GM19324 (cell line): ENCODE measurements at regions not wholly inside any gene's neighbourhood (a gene's known extent, or its start where the extent isn't known, plus 50 kb on each side); places are given as distances from the start of the nearest gene placed in this dataset.
"Not testable (repeated sequence)": the region's sequence is repeated elsewhere in the genome, so short reads cannot be mapped to it uniquely, and the experiment has no call there.

Experiments used
- ATAC-seq: cut with Tn5 transposase; IDR thresholded peaks from one replicate; pipeline ENCODE4 v1.9.1; 2021; ENCODE audit warnings: mild to moderate bottlenecking, moderate library complexity; ENCODE audit not compliant: unreplicated experiment, low FRiP score

DNA sequence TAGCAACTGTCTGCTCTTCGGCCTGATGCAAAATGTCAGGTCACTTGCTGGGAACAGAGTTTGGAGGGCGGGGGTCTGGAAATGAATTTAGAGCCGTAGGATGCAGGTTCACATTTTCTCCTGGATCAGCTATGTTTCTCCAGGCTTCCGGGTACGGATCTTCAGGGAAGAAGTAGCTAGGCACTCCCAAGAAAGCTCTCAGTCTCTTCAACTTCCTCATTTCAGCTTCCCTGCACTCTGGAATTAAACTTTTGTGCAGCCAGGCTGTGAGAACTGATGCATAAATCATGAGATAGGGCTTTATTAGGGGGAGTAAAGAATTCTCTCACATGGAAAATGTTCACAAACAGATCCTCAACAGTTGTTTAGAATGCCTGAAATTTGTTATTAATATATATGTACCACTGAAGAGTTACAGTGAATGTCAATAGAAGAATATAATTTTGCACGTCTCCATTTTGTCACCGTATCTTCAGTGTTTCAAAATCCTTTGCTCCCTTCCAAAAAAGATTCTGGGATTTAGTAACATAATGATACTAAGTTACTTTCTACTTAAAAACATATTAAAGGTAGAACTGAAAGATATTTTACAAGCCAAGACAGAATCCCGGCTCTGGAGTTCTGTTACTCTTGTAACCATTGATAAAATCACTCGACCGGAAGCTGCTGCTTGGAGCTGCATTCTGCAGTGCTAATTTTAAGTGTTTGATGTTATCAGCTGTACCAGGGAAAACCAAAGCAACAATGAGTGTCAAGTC is 178.5 kb upstream of the P2RY1 start:
- ATAC-seq = no peak

GRCh38 chr3:152656972-152657355 is 178.0 kb upstream of the P2RY1 start:
- ATAC-seq = no peak

DNA sequence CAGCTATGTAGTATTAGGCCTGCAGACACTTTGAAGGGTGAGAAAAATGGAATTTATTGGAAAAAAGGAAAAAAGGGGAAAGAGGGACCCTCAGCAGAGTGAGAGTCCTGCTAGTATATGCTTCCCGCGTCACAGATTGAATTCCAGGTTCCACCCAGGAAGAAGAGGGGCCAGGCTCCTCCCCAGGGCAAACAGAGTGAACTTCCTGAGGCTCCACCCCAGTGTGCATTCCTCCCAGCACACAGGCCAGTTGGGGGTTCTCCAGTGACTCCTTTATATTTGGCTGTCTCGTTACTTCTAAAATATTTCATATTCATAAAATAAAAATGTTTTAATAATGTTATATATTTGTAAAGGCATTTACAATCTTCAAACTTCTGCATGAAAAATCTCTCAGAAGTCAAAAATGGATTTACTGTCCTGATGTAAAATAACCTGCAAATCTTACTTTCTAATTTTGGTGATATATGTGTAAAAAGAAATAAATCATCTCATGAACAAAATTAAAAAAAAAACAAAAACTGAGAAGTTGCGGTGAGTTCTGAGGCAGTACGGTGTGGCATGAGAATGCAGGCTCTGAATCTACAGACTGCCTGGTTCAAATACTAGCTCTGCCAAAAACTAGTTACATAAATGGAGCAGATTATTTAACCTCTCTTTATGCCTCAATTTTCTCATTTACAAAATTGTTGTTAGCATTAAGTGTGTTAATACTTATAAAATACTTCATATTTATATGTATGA is 175.8 kb upstream of the P2RY1 start:
- no peak for ATAC-seq

DNA sequence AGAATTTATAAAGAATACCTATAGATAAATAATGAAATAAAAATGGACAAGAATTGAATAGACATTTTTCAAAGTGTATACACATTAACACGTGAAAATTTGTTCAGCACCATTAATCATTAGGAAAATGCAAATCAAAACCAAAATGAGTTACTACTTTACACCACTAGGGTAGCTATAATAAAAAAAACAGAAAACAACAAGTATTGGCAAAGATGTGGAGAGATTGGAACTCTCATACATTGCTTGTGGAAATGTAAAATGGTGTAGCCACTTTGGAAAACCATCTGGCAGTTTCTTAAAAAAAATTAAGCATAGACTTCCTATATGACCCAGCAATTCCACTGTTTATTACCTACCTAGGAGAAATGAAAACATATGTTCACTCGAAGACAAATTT is 172.8 kb upstream of the P2RY1 start:
- ATAC-seq = no peak

- ATAC-seq = no peak
These were observed 170.2 kb upstream of the P2RY1 start for GRCh38 chr3:152664766-152665165.

DNA sequence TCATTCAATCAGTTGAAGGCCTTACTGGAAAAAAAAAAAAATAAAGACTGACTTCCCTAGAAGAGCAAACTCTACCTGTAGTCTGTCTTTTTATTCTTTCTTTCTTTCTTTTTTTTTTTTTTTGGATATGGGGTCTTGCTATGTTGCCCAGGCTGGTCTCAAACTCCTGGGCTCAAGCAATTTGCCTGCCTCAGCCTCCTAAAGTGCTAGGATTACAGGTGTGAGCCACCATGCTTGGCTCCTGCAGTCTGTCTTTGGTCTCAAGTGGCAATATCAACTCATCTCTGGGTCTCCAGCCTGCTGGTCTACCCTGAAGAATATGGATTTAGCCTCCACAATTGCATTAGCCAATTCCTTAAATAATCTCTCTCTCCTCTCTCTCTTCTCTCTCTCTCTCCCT is 167.7 kb upstream of the P2RY1 start:
- no peak for ATAC-seq

GRCh38 chr3:152669560-152669959 is 165.4 kb upstream of the P2RY1 start:
- ATAC-seq = no peak

DNA sequence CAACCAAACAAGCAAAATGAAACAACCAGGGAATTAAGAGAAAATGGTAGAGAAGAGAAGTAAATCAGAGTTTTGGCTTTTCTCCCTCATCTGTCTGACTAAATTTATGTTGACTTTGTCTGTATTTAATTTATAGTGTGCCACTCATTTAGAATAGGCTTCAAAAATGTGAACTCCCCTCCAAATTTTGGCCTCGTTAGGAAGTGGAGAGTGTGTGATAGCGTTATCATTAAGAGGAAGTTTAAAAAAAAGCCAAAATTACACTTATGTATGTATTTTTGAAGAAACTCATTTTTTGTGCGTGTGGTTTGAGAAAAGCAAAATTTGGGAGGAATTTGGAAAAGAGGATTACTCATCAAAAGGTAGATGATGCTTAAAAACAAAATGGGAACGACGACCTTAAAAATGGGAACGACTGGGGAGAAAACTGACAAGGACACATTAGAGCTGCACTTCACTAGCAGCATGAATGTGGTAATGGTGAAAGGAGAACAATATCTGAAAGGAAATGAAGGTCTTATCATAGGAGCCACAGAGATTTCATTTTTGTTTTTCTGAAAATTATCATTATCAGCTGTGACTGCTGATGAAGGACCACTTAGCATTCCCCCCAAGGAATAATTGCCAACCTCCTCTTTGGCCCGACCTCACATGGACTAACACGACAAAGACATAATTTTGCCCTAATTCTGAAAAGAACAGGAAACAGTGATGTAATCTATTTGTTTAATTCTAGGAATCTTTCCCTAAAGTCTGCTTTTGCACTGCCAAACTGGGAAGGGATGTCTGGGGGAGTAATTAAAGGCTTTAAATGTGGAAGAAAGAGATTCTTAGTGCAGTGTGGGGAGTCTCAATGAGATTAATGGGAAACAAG is 163.2 kb upstream of the P2RY1 start:
- no peak for ATAC-seq

DNA sequence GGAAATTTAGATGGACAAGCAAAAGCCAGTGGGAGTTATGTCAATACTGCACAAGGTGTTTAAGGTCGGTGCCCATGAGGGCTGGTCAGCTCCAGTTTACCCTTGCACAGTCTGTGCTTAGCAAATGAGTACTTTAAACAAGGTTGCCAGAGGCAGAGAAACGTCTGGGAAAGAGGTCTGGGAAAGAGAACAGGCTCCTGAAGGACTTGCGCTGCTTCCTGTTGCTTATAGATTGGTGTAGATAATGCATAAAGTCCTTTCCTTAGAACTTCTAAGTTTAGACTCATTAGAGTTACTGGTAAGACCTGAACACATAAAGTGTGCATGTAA is 162.6 kb upstream of the P2RY1 start:
- no peak for ATAC-seq

DNA sequence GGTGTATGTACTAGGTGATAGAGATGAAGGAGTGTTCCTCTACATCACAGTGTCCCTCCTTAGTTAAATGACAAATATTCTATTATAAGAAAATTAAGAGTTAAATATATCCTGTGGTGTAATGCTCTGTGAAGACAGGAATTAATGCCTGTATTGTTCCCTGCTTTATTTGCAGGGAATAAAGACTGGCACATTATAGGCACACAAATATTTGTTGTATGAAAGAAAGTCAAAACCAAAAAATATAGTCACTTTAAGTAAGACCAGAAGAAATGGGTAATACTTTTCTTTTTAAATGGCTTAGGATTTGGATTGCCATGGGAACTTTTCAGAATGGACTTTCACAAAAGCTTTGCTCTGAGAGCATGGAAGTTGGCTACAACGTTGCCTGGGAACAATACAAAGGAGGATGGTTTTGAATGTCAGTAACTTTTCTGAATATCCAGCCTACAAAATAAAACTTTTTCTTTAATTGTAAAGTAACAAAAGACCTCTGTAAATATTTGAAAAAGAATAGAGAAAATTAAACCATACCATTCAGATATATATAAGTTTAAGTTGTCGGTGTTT is 158.0 kb upstream of the P2RY1 start:
- no peak for ATAC-seq

DNA sequence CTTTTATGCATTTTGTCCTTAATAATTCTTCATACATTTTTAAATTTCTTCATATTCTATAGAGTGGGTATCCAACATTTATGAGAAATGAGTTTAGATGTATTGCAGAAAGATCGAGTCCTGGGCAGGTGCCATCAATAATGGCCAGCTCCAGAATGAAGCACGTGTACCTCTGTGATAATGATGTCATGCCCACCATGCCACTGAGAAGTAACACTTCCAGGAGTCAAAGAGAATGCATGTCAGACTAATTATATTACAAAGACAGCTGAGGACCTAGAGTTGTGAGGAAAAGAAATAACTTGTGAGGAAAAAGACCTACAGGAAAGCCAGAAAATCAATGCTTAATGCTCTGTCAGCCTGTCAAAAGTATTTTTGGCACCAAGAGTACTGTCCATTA is 157.4 kb upstream of the P2RY1 start:
- no peak for ATAC-seq

DNA sequence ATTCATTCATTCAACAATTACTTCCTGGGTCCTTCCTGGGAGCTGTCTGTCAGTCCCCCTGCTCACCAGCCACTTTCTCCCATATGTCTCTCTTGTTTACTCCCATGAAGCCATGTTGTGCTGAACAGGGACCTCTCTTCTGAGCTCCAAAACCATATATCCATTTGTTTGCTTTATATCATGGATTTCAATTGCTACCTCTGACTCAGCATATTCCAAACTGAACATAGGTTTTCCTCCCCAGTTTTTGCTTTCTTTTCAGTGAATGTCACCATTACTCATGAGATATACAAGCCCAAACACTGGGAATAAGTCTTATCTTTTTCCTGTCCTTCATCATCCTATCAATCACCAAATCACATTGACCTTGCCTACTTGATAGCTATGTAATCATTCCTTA is 152.5 kb upstream of the P2RY1 start:
- no peak for ATAC-seq

- ATAC-seq = no peak
These were observed 151.4 kb upstream of the P2RY1 start for GRCh38 chr3:152683521-152683999.

DNA sequence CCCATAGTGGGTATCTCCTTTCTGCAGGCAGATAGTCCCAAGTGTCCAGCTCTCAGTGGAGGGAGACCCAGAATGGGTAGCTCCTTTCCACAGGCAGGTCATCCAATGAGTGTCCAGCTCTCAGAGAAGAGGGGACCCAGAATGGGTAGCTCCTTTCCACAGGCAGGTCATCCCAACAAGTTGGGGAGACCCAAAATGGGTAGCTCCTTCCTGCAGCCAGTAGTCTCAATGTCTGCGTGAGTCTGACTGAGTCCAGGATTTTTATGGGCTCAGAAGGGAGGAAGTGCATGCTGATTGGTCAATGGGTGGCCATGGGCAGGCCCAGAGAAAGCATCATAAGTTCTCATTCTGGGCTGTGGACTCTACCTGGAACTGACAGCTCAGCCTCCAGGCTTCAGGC is 150.7 kb upstream of the P2RY1 start:
- ATAC-seq = no peak

DNA sequence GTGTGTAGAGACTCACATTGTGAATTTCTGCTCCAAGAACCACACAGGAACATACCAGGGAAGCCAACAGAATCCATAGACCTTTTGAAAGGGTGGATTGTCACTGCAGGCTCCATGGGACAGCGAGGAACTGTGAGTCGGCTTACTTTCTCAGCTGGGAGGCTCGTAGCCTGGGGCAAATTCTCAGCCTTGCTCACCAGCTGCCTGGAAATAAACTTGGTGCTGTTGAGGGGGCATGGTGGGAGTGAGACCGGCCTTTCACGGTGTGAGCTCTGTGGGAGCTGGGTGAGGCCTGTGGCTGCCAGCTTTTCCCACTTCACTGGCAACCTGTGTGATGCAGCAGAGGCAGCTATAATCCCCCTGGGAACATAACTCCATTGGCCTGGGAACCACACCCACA is 146.6 kb upstream of the P2RY1 start:
- ATAC-seq = no peak

GRCh38 chr3:152692326-152692725 is 142.6 kb upstream of the P2RY1 start:
- not testable (repeated sequence) for ATAC-seq

GRCh38 chr3:152693521-152694250 is 141.2 kb upstream of the P2RY1 start:
- ATAC-seq = not testable (repeated sequence)

DNA sequence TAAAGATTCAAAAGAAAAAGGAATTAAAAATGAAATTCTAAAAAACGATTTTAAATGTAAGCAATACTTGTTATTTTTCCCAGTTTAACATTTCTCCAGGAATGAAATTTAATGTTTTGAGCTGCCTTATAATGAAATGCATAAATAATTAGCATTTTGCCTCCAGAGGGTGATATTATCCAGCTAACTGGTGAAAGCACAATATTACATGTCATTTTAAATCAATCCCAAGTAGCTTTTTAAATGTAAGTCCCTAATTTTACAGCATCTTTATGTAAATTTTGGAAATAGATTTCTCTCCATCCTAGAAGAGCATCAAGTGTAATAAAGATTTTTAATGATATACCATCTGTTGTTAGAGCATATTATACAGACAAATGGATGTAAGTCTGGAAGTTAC is 139.1 kb upstream of the P2RY1 start:
- no peak for ATAC-seq

DNA sequence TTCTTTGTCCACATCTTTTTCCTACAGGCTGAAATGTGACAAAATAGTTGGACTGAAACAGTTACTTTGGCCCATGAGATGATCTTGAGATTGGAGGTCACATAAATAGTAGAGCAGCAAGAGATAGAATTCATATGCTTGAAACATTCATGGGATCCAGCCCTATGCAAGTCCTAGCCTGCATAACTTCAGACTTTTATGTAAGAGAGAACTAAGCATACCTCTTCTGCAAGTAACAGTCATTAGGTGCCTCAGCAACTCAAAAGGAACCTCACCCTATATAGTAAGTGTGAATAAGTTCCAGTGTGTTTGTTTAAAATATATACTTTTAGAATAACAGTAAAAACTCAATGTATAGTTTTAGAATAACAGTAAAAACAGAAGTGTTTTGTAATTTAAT is 138.0 kb upstream of the P2RY1 start:
- no peak for ATAC-seq

GRCh38 chr3:152703245-152703890 is 131.6 kb upstream of the P2RY1 start:
- ATAC-seq = no peak
